NCI-H69 (cell line): ENCODE measurements at regions not wholly inside any gene's neighbourhood (a gene's known extent, or its start where the extent isn't known, plus 50 kb on each side); places are given as distances from the start of the nearest gene placed in this dataset.

Source experiments
- DNase-seq: peaks from one replicate; lab custom pipeline; 2025; lab: John Stamatoyannopoulos, UW

DNA sequence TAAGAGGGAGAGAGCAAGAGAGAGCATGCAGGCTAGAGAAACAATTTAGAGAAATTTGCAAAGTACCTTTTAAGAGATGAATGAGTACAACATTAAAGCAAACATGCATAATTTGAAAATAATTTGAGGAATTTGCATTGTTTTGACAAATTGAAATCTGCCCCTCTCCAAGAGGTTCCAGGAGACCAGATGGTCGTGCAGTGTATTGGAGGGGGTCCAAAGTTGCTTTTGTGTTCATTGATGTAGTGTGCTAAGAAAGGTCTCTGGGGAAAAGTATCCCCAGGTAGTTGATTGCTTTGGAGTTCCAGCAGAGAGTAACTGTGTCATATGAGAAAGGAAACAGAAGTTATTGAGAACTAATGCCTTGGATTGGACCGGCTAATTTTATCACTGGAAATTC is 635.0 kb upstream of the TENM3 start:
- DNase-seq, result peak; percentile 94

GRCh38 chr4:181611033-181611711 is 632.0 kb upstream of the TENM3 start:
- DNase-seq, result peak; percentile 51

DNA sequence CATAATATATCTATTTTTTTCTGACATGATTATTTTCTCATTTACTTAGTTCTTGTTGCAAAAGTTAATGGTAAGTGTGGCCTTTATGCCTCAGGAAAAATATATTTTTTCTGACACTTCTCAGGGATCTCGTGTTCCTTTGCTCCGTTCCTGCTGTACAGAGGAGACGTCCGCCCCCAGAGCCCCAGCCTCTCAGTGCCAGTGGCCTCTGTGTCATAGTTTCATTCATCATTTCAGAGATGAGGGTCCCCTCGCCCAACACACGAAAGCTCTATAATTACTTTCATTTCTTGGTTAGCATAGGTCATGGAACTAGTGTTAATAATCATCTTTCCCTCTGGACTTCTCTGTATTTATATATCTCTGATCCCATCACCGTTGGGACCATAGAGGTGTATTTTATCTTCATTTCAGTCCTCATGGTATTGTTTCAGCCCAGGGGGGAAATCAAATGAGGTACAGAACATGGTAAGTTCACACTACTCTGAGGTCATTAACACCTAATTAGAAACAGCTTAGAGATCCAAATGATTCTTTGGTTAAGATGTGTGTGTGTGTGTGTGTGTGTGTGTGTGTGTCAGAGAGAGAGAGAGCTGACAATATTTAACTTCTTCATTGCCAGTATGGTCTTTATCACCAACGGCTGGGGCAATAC is 631.1 kb upstream of the TENM3 start:
- DNase-seq, result peak; percentile 62

DNA sequence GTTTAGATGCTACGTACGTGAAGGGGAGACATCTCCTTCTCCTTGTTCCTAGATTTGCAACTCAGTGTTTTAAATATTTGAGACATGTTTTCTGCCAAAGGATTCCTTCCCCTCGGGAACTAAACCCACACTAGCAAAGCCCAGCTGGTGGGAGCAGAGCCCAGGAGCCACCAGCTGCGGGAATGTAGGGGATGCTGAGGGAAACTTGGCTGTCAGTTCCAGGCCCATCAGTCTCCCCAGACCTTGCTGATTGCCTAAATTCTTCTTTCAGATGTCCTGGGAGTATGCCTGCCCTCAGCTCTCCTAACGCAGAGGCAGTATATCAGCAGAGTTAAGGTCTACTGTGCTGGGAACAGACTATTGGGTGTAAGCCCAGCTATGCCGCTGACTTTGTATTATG is 630.0 kb upstream of the TENM3 start:
- peak; percentile 11 for DNase-seq

DNA sequence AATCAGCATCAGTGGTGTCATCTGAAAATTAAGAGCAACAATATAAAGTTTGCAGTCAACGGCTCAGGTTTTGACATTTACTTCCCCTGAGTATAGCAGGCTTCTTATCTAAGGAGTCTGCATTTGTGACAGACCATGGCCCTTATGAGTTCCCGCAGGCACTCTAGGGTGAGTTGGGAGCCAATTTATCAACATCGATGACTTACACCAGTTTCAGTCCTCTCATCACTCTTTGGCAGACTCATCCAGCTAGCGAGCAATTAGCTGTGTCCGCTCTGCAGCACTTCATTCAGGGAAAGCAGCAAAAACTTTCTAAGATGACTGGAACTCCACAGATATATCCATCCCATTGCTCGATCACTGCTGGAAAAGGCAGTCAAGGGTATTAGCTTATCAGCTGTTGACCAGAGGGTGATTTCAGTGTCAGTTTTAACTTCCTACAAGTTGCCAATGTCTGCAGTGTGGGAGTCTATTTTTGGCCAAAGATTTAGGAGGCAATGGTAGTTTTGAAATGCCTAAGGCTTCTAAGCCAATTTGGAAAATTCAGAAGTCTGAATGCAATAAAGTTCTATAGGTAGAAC is 625.1 kb upstream of the TENM3 start:
- no peak for DNase-seq

DNA sequence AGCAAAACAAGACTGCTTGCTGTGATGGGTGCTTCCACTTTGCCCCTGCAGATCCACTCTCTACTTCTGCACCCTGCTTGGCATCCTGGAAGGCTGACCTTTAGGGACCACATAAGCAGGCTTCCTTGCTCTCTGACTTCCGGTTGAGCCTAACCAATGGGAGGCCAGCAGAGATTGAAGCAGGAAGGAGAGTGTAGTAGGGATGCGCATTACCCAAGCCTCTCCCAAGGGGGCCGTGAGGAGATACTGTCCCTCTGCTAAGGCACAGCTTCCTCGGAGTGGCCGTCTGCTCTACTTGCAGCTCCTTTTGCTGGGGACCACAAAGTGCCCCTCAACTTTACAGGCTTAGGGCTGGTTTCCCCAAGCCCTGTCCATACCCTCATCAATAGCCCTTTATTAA is 624.3 kb upstream of the TENM3 start:
- DNase-seq, result peak; percentile 15

GRCh38 chr4:181619651-181620050 is 623.6 kb upstream of the TENM3 start:
- DNase-seq, result peak; percentile 8

GRCh38 chr4:181637186-181638105 is 605.8 kb upstream of the TENM3 start:
- no peak for DNase-seq

DNA sequence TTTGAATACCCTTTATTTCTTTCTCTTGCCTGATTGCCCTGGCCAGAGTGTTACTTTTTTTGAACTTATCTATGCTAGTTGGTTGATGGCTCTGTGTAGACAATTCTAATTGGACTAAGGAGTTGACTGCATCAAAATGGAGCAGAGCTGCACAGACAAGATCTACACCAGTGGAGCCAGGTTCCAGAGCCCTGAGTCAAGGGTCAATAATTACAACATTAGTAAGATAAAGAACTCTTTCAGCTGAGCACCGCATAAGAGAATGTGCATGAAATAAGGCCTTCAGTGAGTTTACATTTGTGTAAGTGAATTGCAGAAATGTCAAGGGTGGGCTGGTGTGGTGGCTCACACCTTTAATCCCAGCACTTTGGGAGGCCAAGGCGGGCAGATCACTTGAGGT is 599.7 kb upstream of the TENM3 start:
- DNase-seq, result no peak

DNA sequence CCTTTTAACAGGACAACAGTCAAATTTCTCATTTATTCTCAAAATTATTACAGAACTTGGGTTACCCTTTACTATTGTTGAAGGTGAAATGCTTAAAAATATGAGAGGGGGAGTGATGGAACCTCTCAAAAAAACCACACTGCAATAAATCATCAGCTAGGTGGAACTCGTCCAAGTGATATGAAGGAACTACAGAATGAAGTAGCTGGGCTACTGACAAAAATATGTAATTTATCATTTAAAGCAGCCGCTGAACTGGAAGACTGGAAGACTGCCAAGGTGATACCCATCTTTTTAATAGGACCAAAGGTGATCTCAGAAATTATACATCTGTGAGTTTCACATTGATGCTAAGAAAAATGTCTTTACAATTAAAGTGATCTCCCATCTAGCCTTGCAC is 597.7 kb upstream of the TENM3 start:
- DNase-seq, result peak; percentile 43

DNA sequence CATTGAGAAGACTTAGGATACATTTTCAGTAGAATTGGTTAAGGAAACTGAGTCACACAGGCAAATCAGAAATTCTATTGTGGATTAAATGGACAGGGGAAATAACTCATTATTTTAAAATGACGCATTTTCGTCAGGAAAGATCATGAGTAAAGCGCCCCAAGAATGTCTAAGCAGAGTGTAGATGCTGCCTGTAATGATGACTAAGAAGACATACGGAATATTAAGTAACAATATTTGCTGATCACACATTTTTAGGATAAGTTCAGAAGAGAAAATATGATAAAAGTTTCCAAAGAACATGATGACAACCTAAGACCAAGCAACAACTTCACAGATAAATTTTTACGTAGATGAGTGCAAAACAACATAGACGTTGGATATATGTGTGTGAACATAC is 596.3 kb upstream of the TENM3 start:
- DNase-seq, result no peak

DNA sequence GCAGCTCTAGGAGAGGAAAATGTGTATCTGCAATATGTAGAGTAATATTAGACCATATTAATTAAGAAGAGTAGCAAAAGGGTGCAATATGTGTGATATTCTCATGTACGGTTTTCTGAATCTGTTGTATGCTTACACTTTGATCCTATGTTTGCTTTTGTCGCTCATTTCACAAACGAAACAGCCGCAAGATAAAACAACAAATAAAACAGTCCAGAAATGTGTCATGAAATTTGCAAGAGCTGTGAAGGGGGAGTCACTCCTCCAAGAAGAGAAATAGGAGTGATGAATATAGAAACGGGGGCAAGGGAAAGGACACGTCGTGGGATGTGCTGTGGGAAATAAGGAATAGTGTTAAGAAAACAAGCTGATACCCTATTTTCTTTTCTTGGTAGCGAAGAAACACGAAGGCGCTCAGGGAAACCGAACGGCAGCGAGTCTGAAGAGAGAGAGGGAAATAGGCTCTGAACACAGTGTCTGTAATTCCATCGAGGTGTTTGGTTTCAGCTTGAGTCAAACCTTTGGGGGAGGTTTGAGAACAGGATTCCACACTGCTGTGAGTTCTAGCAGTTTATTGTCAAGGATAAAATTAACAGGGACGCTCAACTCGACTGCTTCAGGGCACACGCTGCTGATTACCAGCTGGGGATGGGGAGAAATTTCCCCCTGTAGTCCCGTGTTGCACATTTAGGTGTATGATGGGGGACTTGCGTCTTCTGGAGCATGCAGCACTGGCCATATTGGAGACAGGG is 595.6 kb upstream of the TENM3 start:
- no peak for DNase-seq

DNA sequence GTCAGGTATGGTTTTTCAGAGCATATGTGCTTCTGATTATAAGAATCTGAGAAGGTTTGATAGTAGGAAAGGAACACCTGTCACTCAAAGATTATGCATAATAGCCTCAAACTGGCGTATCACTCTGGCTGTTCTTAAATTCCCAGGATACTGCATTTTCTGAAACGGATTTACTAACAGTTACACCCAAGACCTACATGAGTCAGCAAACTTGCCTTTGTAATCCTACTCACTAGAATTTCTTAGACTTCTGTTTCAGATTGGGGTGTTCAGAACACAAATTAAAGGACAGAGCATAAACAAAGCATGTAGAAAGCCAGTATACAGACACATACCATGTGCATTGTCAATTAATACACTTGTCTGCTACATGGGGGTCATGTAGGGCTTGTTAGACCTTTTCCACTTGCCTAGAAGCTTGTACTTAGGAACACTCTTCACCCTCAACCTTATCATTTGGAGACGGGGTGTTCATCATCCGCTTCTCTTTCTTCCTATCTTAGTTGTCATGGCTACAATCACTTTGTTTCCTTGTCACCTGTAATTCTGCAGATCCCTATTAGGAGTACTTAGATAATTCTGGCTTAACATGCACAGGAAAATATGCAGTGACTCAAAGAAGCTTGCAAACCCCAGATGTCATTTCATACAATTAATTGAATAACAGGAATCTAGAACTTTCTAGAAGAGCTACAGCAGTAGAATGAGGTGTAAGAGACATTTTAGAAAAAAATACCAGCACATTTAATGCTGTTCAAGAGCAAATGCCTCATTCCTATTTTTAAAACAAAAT is 593.0 kb upstream of the TENM3 start:
- DNase-seq, result no peak

GRCh38 chr4:181656748-181657147 is 586.5 kb upstream of the TENM3 start:
- no peak for DNase-seq

DNA sequence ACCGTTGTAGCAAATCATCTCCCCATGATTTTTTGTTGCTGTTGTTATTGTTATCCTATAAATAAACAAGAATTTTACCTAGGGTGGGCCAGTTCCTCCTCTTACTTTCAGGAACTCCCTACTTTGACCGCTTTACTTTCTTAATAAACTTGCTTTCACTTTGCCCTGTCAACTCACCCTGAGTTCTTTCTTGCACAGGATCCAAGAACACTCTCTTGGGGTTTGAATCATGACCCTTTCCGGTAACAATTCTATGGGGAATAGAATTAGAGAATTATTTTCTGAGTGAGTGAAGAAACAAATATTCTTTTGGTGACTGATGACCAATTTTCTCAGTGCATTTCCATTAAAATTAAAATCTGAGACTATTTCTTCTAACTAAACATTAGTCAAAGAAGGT is 584.0 kb upstream of the TENM3 start:
- peak; percentile 43 for DNase-seq

GRCh38 chr4:181659876-181660275 is 583.3 kb upstream of the TENM3 start:
- DNase-seq, result peak; percentile 90

DNA sequence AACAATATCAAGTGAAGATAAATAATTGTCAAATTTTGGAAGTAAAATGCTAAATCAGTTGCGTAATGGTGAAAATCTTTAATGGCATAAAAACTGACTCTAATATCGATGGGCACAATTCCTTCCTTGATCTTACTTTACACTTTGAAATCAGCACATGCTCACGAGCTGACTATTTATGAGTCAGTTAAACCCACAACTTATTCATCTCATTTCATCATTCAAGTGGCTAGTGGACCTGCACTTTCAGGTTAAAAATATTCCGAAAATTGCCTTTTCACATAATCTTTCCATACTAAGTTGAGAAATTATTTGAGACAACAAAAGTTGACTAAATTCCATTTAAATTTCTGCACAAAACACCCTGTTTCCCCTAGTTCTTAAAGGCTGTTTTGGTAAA is 582.1 kb upstream of the TENM3 start:
- DNase-seq, result no peak

DNA sequence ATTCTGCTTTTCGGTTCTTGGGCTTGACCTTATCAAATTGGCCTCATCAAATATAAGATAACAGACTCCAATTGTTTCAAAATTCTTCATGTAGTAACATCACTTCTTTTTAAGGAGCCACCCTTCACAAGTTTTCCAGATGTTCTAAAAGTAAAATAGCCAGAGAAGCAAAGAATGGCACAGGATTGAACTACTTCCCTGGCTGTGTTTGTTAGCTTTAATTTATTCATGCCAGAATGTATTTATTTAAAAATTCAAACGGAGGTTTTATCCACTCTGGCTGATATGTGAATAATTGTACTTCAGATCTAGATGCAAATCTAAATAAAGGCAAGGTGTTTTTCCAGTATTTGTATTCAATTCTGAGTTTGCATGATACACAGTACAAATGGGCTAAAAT is 581.3 kb upstream of the TENM3 start:
- no peak for DNase-seq

GRCh38 chr4:181662383-181662782 is 580.8 kb upstream of the TENM3 start:
- DNase-seq, result peak; percentile 60

DNA sequence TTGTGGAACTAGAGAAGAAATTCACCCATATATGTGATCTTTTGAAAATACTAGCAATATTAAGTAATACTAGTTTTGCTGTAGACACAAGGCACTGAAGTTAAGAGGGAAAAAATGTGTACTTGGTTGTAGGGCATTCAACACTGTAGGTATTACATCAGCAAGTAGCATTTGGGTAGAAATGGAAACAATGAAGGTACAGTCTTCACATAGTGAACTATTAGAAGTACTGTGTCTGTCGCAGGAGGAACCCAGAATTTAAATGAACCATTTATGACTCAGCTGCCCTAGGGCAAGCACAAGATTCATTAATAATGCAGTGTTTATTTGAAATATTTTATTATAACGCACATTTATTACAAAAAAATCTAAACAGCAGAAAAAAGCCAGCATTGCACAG is 572.7 kb upstream of the TENM3 start:
- DNase-seq, result peak; percentile 68

DNA sequence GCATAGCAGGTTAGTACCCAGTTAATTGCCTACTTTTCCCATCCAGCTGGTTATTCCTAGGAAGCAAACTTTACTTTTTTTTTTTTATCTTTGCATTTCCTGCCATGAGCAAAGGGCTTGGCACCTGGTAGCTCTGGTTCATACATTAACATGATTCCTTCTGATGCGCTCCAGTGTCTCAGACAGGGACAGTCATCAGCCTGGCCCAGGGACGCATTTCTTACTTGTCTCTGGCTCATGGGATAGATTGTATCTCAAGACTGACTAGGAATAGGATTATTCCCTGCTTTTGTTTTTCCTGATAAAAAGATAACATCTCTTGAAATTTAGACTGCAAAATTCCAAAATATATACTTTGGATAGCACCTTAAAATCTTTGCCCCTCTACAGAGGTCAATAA is 571.5 kb upstream of the TENM3 start:
- DNase-seq, result no peak
